K562 (cell line): ENCODE measurements at regions not wholly inside any gene's neighbourhood (a gene's known extent, or its start where the extent isn't known, plus 50 kb on each side); places are given as distances from the start of the nearest gene placed in this dataset.

Source experiments
- BRD4 ChIP-seq: fragments of 200-600 bp; sonication (generic); IDR thresholded peaks from 2 replicates; pipeline ENCODE4 v1.6.1; 2017; ENCODE audit warnings: inconsistent platforms
- CBX5 ChIP-seq: IDR thresholded peaks from 2 replicates; pipeline ENCODE4 v1.6.1; 2014; ENCODE audit warnings: low read depth, borderline replicate concordance
- CEBPB ChIP-seq: fragments of 450-650 bp; IDR thresholded peaks from 2 replicates; pipeline ENCODE4 v1.6.1; 2016; ENCODE audit warnings: missing genetic modification characterization, missing compliant biosample characterization
- CTBP1 ChIP-seq: fragments of 450-650 bp; IDR thresholded peaks from 2 replicates; pipeline ENCODE4 v1.6.1; 2016; ENCODE audit warnings: borderline replicate concordance
- MYNN ChIP-seq, 2 experiments: sonication (generic); formaldehyde crosslinking in 1 of 2; IDR thresholded peaks; 2 replicates each; pipeline versions ENCODE4 v1.5.0 to v1.6.1; 2016 to 2020; ENCODE audit warnings: antibody characterized with exemption in 1 of 2, missing genetic modification reagents in 1 of 2
- NR2F6 ChIP-seq: fragments of 450-650 bp; formaldehyde crosslinking; IDR thresholded peaks from 2 replicates; pipeline ENCODE4 v1.4.0; 2020; ENCODE audit warnings: mild to moderate bottlenecking
- ZNF274 ChIP-seq: IDR thresholded peaks from 2 replicates; pipeline ENCODE4 v1.6.1; 2011; ENCODE audit warnings: low read depth, mild to moderate bottlenecking, low read length, moderate library complexity, borderline replicate concordance
- ZNF384 ChIP-seq: IDR thresholded peaks from 2 replicates; pipeline ENCODE4 v1.6.1; 2012; ENCODE audit warnings: low read depth, low read length, improper control_type of control experiment
- TF ChIP-seq, protein P1 (sequence below): sonication (generic); formaldehyde crosslinking; IDR thresholded peaks from 2 replicates; pipeline ENCODE4 v1.8.0; 2022; ENCODE audit warnings: mild to moderate bottlenecking, missing genetic modification reagents, borderline replicate concordance
- TF ChIP-seq, protein P2 (sequence below), 3 experiments: IDR thresholded peaks in 2 of 3; conservative IDR thresholded peaks in 1 of 3; 2 replicates each; pipeline ENCODE4 v1.5.1; 2011 to 2012; ENCODE audit warnings: low read length in 3 of 3, mild to moderate bottlenecking in 3 of 3, control low read depth in 2 of 3, improper control_type of control experiment in 1 of 3, inconsistent platforms in 1 of 3, low read depth in 1 of 3, mixed read lengths in 1 of 3, moderate library complexity in 1 of 3; ENCODE audit not compliant: insufficient read depth in 2 of 3
- TF ChIP-seq, protein P3 (sequence below), 3 experiments: fragments of 200-800 bp in 1 of 3; fragments of 250-450 bp in 1 of 3; fragments of 450-650 bp in 1 of 3; sonication (Bioruptor Pico) in 1 of 3; sonication (Bioruptor generic) in 1 of 3; formaldehyde crosslinking in 1 of 3; IDR thresholded peaks; 2 replicates each; pipeline versions ENCODE4 v1.6.1 to v1.8.0; 2016 to 2022; ENCODE audit warnings: mild to moderate bottlenecking in 2 of 3, missing genetic modification characterization in 2 of 3, missing compliant biosample characterization in 1 of 3, moderate library complexity in 1 of 3

DNA sequence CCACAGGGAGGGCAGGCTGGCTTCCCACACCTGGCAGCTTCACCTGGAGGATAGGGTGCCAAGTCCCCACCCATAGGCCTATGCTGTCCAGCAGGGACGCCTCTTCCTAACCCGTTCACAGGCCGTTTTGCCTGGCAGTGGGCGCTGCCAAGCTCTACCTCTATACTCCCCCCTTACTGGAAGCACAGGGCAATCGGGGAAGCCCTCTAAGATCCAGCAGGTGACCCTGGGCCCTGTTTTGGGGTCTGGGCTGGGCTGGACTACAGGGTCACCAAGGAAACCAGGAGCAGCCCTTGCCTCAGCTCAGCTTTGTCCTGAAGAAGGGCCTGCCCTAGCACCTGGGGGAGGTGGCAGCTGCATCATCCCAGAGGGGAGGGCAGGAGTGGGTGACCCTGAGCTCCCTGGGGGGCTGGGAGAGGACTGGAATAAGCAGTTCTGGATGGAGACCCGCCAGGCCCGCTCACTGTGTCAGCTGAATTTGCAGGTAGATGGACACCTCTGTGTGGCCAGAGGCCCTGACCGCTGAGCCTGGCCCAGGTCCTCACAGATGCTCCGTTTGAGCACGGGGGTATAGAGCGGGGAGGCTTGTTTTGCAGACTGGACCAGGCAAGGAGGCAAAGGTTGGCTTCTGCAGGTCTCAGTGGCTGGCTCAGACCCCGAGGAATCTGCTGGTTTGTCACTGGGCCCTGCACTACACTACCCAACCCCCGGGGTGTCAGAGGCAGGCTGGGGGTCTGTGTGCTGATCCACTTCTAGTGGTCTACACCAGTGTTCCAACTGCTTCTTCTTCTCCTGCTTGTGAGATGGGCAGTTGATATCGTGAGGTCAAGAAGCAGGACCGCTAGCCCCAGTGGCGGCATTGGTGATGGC, 163.1 kb downstream of the ASB1 start:
- no peak for TF ChIP-seq CEBPB
- no peak for TF ChIP-seq CTBP1
- TF ChIP-seq ZNF384: no peak
- no peak for TF ChIP-seq BRD4
- TF ChIP-seq CBX5: no peak
- TF ChIP-seq, protein P1, sequence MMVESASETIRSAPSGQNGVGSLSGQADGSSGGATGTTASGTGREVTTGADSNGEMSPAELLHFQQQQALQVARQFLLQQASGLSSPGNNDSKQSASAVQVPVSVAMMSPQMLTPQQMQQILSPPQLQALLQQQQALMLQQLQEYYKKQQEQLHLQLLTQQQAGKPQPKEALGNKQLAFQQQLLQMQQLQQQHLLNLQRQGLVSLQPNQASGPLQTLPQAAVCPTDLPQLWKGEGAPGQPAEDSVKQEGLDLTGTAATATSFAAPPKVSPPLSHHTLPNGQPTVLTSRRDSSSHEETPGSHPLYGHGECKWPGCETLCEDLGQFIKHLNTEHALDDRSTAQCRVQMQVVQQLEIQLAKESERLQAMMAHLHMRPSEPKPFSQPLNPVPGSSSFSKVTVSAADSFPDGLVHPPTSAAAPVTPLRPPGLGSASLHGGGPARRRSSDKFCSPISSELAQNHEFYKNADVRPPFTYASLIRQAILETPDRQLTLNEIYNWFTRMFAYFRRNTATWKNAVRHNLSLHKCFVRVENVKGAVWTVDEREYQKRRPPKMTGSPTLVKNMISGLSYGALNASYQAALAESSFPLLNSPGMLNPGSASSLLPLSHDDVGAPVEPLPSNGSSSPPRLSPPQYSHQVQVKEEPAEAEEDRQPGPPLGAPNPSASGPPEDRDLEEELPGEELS (CRISPR knock-in tag): no peak
- TF ChIP-seq, protein P2, sequence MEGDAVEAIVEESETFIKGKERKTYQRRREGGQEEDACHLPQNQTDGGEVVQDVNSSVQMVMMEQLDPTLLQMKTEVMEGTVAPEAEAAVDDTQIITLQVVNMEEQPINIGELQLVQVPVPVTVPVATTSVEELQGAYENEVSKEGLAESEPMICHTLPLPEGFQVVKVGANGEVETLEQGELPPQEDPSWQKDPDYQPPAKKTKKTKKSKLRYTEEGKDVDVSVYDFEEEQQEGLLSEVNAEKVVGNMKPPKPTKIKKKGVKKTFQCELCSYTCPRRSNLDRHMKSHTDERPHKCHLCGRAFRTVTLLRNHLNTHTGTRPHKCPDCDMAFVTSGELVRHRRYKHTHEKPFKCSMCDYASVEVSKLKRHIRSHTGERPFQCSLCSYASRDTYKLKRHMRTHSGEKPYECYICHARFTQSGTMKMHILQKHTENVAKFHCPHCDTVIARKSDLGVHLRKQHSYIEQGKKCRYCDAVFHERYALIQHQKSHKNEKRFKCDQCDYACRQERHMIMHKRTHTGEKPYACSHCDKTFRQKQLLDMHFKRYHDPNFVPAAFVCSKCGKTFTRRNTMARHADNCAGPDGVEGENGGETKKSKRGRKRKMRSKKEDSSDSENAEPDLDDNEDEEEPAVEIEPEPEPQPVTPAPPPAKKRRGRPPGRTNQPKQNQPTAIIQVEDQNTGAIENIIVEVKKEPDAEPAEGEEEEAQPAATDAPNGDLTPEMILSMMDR (IDR thresholded peaks at IDR 0.05 in 2 of 3, conservative IDR thresholded peaks at IDR 0.05 in 1 of 3; ENCODE audit: insufficient read depth in 2 of 3, low read depth in 1 of 3, low read length in 3 of 3): no peak
- TF ChIP-seq ZNF274: no peak
- TF ChIP-seq, protein P3, sequence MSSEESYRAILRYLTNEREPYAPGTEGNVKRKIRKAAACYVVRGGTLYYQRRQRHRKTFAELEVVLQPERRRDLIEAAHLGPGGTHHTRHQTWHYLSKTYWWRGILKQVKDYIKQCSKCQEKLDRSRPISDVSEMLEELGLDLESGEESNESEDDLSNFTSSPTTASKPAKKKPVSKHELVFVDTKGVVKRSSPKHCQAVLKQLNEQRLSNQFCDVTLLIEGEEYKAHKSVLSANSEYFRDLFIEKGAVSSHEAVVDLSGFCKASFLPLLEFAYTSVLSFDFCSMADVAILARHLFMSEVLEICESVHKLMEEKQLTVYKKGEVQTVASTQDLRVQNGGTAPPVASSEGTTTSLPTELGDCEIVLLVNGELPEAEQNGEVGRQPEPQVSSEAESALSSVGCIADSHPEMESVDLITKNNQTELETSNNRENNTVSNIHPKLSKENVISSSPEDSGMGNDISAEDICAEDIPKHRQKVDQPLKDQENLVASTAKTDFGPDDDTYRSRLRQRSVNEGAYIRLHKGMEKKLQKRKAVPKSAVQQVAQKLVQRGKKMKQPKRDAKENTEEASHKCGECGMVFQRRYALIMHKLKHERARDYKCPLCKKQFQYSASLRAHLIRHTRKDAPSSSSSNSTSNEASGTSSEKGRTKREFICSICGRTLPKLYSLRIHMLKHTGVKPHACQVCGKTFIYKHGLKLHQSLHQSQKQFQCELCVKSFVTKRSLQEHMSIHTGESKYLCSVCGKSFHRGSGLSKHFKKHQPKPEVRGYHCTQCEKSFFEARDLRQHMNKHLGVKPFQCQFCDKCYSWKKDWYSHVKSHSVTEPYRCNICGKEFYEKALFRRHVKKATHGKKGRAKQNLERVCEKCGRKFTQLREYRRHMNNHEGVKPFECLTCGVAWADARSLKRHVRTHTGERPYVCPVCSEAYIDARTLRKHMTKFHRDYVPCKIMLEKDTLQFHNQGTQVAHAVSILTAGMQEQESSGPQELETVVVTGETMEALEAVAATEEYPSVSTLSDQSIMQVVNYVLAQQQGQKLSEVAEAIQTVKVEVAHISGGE (CRISPR knock-in tag; IDR thresholded peaks at IDR 0.05): no peak
- TF ChIP-seq MYNN (IDR thresholded peaks at IDR 0.05): no peak
- TF ChIP-seq MYNN (CRISPR knock-in tag; IDR thresholded peaks at IDR 0.05): no peak
- no peak for TF ChIP-seq NR2F6 (CRISPR knock-in tag)
